HG03520 (cell line): ENCODE measurements at regions not wholly inside any gene's neighbourhood (a gene's known extent, or its start where the extent isn't known, plus 50 kb on each side); places are given as distances from the start of the nearest gene placed in this dataset.
"Not testable (repeated sequence)": the region's sequence is repeated elsewhere in the genome, so short reads cannot be mapped to it uniquely, and the experiment has no call there.

Source experiments
- ATAC-seq: cut with Tn5 transposase; IDR thresholded peaks from one replicate; pipeline ENCODE4 v1.9.1; 2021; ENCODE audit warnings: mild to moderate bottlenecking, moderate library complexity; ENCODE audit not compliant: unreplicated experiment

- no peak for ATAC-seq
Measured at GRCh38 chr2:38454081-38454480, 77.0 kb upstream of the ATL2 start.

- ATAC-seq, result not testable (repeated sequence)
Measured at GRCh38 chr2:38451778-38452177, 74.7 kb upstream of the ATL2 start.

GRCh38 chr2:38450509-38450908, 73.4 kb upstream of the ATL2 start:
- no peak for ATAC-seq

GRCh38 chr2:38448692-38449410, 71.8 kb upstream of the ATL2 start:
- ATAC-seq, result no peak

GRCh38 chr2:38446906-38447561, 70.0 kb upstream of the ATL2 start:
- ATAC-seq, result no peak

GRCh38 chr2:38446418-38446817, 69.3 kb upstream of the ATL2 start:
- ATAC-seq, result no peak

GRCh38 chr2:38444247-38444646, 67.2 kb upstream of the ATL2 start:
- no peak for ATAC-seq

- no peak for ATAC-seq
Measured at GRCh38 chr2:38442643-38443541, 65.8 kb upstream of the ATL2 start.

GRCh38 chr2:38441346-38441745, 64.3 kb upstream of the ATL2 start:
- ATAC-seq, result no peak

GRCh38 chr2:38440655-38441054, 63.6 kb upstream of the ATL2 start:
- no peak for ATAC-seq

GRCh38 chr2:38439863-38440262, 62.8 kb upstream of the ATL2 start:
- ATAC-seq, result no peak

GRCh38 chr2:38438883-38439612, 62.0 kb upstream of the ATL2 start:
- ATAC-seq, result peak; percentile 61

- no peak for ATAC-seq
Measured at GRCh38 chr2:38438133-38438882, 61.2 kb upstream of the ATL2 start.

GRCh38 chr2:38436227-38436664, 59.2 kb upstream of the ATL2 start:
- ATAC-seq, result no peak

GRCh38 chr2:38435775-38436174, 58.7 kb upstream of the ATL2 start:
- no peak for ATAC-seq

GRCh38 chr2:38434595-38434994, 57.5 kb upstream of the ATL2 start:
- ATAC-seq, result no peak

- no peak for ATAC-seq
Measured at GRCh38 chr2:38433607-38433975, 56.5 kb upstream of the ATL2 start.

GRCh38 chr2:38432820-38433606, 55.9 kb upstream of the ATL2 start:
- no peak for ATAC-seq

GRCh38 chr2:38430597-38431207, 53.6 kb upstream of the ATL2 start:
- no peak for ATAC-seq
